Mesenchymal stem cell (in vitro differentiated cells and primary cell): ENCODE measurements at regions not wholly inside any gene's neighbourhood (a gene's known extent, or its start where the extent isn't known, plus 50 kb on each side); places are given as distances from the start of the nearest gene placed in this dataset.

Source experiments
- DNase-seq: peaks from one replicate; pipeline ENCODE4 v3.0.0-alpha.2; 2013
- H2AFZ ChIP-seq: one replicate; pipeline ENCODE4 v1.6.1; 2013; ENCODE audit warnings: low read depth, mild to moderate bottlenecking, control low read depth, inconsistent platforms, low read length, moderate library complexity
- H2AK5ac ChIP-seq: 2 replicates; pipeline ENCODE4 v1.6.1; 2013; ENCODE audit warnings: low read length, moderate library complexity, mild to moderate bottlenecking, inconsistent platforms; ENCODE audit not compliant: severe bottlenecking
- H2BK120ac ChIP-seq: one replicate; pipeline ENCODE4 v1.6.1; 2013; ENCODE audit warnings: low read depth, mild to moderate bottlenecking, inconsistent platforms, low read length, moderate library complexity
- H2BK12ac ChIP-seq, 2 experiments: one replicate each; pipeline ENCODE4 v1.6.1; 2013; ENCODE audit warnings: inconsistent platforms in 2 of 2, low read length in 2 of 2, mild to moderate bottlenecking in 2 of 2, moderate library complexity in 2 of 2, control low read depth in 1 of 2
- H2BK15ac ChIP-seq: one replicate; pipeline ENCODE4 v1.6.1; 2013; ENCODE audit warnings: mild to moderate bottlenecking, low read depth, inconsistent platforms; ENCODE audit not compliant: poor library complexity, severe bottlenecking
- H2BK5ac ChIP-seq: 2 replicates; pipeline ENCODE4 v1.6.1; 2013; ENCODE audit warnings: low read depth, mild to moderate bottlenecking, low read length, control low read depth, inconsistent platforms; ENCODE audit not compliant: poor library complexity, severe bottlenecking
- H3K14ac ChIP-seq, 2 experiments: one replicate each; pipeline ENCODE4 v1.6.1; 2013; ENCODE audit warnings: inconsistent platforms in 2 of 2, low read length in 2 of 2, control low read depth in 1 of 2, mild to moderate bottlenecking in 1 of 2, moderate library complexity in 1 of 2
- H3K18ac ChIP-seq, 2 experiments: one replicate each; pipeline ENCODE4 v1.6.1; 2013; ENCODE audit warnings: inconsistent platforms in 2 of 2, low read length in 2 of 2, control low read depth in 1 of 2, low read depth in 1 of 2, mild to moderate bottlenecking in 1 of 2
- H3K23ac ChIP-seq, 2 experiments: one replicate each; pipeline ENCODE4 v1.6.1; 2013; ENCODE audit warnings: inconsistent platforms in 2 of 2, low read length in 2 of 2, mild to moderate bottlenecking in 2 of 2, moderate library complexity in 2 of 2, control low read depth in 1 of 2
- H3K27ac ChIP-seq: 2 replicates; pipeline ENCODE4 v1.5.1; 2013; ENCODE audit warnings: mild to moderate bottlenecking, moderate library complexity, low read length, control low read depth, inconsistent platforms; ENCODE audit not compliant: poor library complexity, severe bottlenecking
- H3K27me3 ChIP-seq, 2 experiments: 2 replicates each; pipeline versions ENCODE4 v1.6.1 to v1.7.0; 2013; ENCODE audit warnings: low read length in 2 of 2, mild to moderate bottlenecking in 2 of 2, moderate library complexity in 2 of 2, control low read depth in 1 of 2, inconsistent platforms in 1 of 2; ENCODE audit not compliant: control insufficient read depth in 1 of 2, insufficient read depth in 1 of 2
- H3K36me3 ChIP-seq, 2 experiments: 2 replicates each; pipeline versions ENCODE4 v1.6.1 to v1.7.0; 2013; ENCODE audit warnings: low read length in 2 of 2, control low read depth in 1 of 2, inconsistent platforms in 1 of 2, low read depth in 1 of 2, mild to moderate bottlenecking in 1 of 2; ENCODE audit not compliant: insufficient read depth in 2 of 2, control insufficient read depth in 1 of 2
- H3K4ac ChIP-seq, 2 experiments: one replicate each; pipeline ENCODE4 v1.6.1; 2013; ENCODE audit warnings: inconsistent platforms in 2 of 2, low read length in 2 of 2, mild to moderate bottlenecking in 2 of 2, moderate library complexity in 2 of 2, control low read depth in 1 of 2, low read depth in 1 of 2
- H3K4me1 ChIP-seq: 2 replicates; pipeline ENCODE4 v1.6.1; 2013; ENCODE audit warnings: low read depth, low read length, control low read depth; ENCODE audit not compliant: control insufficient read depth, insufficient read depth
- H3K4me2 ChIP-seq: 2 replicates; pipeline ENCODE4 v1.6.1; 2013; ENCODE audit warnings: low read length, mild to moderate bottlenecking, inconsistent platforms; ENCODE audit not compliant: poor library complexity, severe bottlenecking
- H3K4me3 ChIP-seq, 2 experiments: 2 replicates each; pipeline versions ENCODE4 v1.5.1 to v1.7.0; 2013; ENCODE audit warnings: low read length in 2 of 2, mild to moderate bottlenecking in 2 of 2, control low read depth in 1 of 2, low read depth in 1 of 2; ENCODE audit not compliant: insufficient read depth in 1 of 2
- H3K79me1 ChIP-seq: replicated peaks from 2 replicates; pipeline ENCODE4 v1.6.1; 2013; ENCODE audit warnings: mild to moderate bottlenecking, control low read depth, low read length, inconsistent platforms; ENCODE audit not compliant: poor library complexity, severe bottlenecking
- H3K9ac ChIP-seq: 2 replicates; pipeline ENCODE4 v1.7.0; 2013; ENCODE audit warnings: mild to moderate bottlenecking, low read length, moderate library complexity
- H3K9me3 ChIP-seq: 2 replicates; pipeline ENCODE4 v1.7.0; 2013; ENCODE audit warnings: mild to moderate bottlenecking, low read length; ENCODE audit not compliant: control insufficient read depth
- H4K8ac ChIP-seq: one replicate; pipeline ENCODE4 v1.6.1; 2013; ENCODE audit warnings: inconsistent platforms, mild to moderate bottlenecking, low read length, moderate library complexity
- H4K91ac ChIP-seq: one replicate; pipeline ENCODE4 v1.6.1; 2013; ENCODE audit warnings: mild to moderate bottlenecking, low read length, inconsistent platforms
- WGBS: methylation state at CpG from one replicate; pipeline ENCODE4 v1.1.7; 2013; ENCODE audit warnings: mixed read lengths; 5-methylcytosine and 5-hydroxymethylcytosine counted together

DNA sequence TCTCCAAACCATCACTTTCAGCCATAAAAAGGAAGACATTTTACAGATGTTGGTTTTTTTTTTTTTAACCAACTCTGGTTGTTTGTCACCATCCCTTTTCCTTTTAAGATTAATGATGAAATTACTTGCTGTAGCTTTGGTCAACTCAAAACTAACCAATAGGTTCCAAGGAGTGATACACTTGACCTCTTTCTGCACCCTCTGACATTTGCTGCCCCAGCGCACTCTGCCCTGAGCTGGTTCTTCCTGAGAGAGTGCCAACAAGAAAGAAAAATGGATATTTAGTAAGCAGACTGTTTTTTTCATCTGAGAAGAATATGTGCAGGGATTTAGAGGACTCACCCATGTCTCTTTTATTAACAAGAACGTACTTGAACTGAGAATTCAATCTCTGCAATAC, 520.0 kb downstream of the TXNL1 start:
- no peak overlapping the region for H2BK12ac ChIP-seq
- 83% methylated on average over 1 of the region's 2 CpGs for WGBS
- no peak overlapping the region for H4K8ac ChIP-seq
- no peaks in the 10 kb centered on the region for H3K27me3 ChIP-seq
- H4K91ac ChIP-seq, result no peak overlapping the region
- H3K4me1 ChIP-seq, result no peaks in the 10 kb centered on the region
- H3K18ac ChIP-seq, result no peak overlapping the region
- no peak overlapping the region for H3K27ac ChIP-seq
- H2BK5ac ChIP-seq, result no peak overlapping the region
- no peaks in the 10 kb centered on the region for H3K79me1 ChIP-seq
- H3K9me3 ChIP-seq, result no peaks in the 10 kb centered on the region
- no peaks in the 10 kb centered on the region for H3K36me3 ChIP-seq
- no peak overlapping the region for H3K9ac ChIP-seq
- H2AFZ ChIP-seq, result no peak overlapping the region
- H3K14ac ChIP-seq, result no peak overlapping the region
- no peak overlapping the region for H3K4ac ChIP-seq
- no peak overlapping the region for H3K4me2 ChIP-seq
- no peak for DNase-seq
- H2BK120ac ChIP-seq, result no peak overlapping the region
- H3K4me3 ChIP-seq, result no peak overlapping the region
- no peak overlapping the region for H2BK15ac ChIP-seq
- H2AK5ac ChIP-seq, result no peak overlapping the region
- no peak overlapping the region for H3K23ac ChIP-seq

- WGBS, result 83% methylated on average over 5 of the region's 6 CpGs
- Histone ChIP-seq H2AFZ (no peak overlapping the region), H2AK5ac (no peak overlapping the region)
Observed at GRCh38 chr18:56115071-56116015, 523.0 kb downstream of the TXNL1 start.

DNA sequence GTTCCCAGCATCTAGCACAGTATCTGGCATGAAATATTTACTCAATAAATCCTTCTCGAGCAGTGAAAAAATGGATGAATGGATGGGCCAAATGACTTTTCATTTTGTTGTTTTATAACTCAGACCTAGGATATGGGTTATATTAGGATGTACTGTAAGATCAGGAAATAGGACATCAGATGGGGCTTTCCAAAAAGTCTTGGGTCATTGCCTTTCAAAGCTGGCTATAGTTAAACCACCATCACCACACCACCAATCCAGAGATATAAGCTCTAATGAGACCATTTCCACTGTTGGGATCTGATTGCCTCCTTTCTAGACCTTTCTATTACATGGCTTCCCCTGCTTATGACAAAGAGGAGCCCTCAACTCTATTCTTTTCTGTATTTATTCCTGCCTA, 525.0 kb upstream of the TCF4 start:
- H3K9ac ChIP-seq, result no peak overlapping the region
- no peak overlapping the region for H3K23ac ChIP-seq
- no peaks in the 10 kb centered on the region for H3K27me3 ChIP-seq
- H3K27ac ChIP-seq, result no peak overlapping the region
- H3K79me1 ChIP-seq, result no peaks in the 10 kb centered on the region
- DNase-seq, result no peak
- no peaks in the 10 kb centered on the region for H3K36me3 ChIP-seq
- H2BK5ac ChIP-seq, result no peak overlapping the region
- no peak overlapping the region for H3K14ac ChIP-seq
- no peaks in the 10 kb centered on the region for H3K4me1 ChIP-seq
- H2BK15ac ChIP-seq, result no peak overlapping the region
- H3K9me3 ChIP-seq, result no peaks in the 10 kb centered on the region
- no peak overlapping the region for H3K18ac ChIP-seq
- H2AK5ac ChIP-seq, result no peak overlapping the region
- no peak overlapping the region for H4K8ac ChIP-seq
- no peak overlapping the region for H3K4me2 ChIP-seq
- no peak overlapping the region for H2BK120ac ChIP-seq
- no peak overlapping the region for H2AFZ ChIP-seq
- no CpG with 5 or more reads among the region's 1 CpG for WGBS
- no peak overlapping the region for H2BK12ac ChIP-seq
- H4K91ac ChIP-seq, result no peak overlapping the region
- no peak overlapping the region for H3K4me3 ChIP-seq
- H3K4ac ChIP-seq, result no peak overlapping the region

More at GRCh38 chr18:56115071-56116015, 523.0 kb downstream of the TXNL1 start:
- Histone ChIP-seq H4K91ac (no peak overlapping the region), H2BK120ac (no peak overlapping the region), H2BK5ac (no peak overlapping the region), H3K36me3 (no peaks in the 10 kb centered on the region), H3K4ac (no peak overlapping the region), H4K8ac (no peak overlapping the region), H3K18ac (no peak overlapping the region), H3K79me1 (no peaks in the 10 kb centered on the region), H3K9me3 (no peaks in the 10 kb centered on the region), H3K27ac (no peak overlapping the region), H2BK15ac (no peak overlapping the region), H3K14ac (no peak overlapping the region), H2BK12ac (no peak overlapping the region), H3K23ac (no peak overlapping the region), H3K27me3 (no peaks in the 10 kb centered on the region), H3K4me1 (no peaks in the 10 kb centered on the region), H3K4me2 (no peak overlapping the region), H3K9ac (no peak overlapping the region), H3K4me3 (no peak overlapping the region)
- no peak for DNase-seq

DNA sequence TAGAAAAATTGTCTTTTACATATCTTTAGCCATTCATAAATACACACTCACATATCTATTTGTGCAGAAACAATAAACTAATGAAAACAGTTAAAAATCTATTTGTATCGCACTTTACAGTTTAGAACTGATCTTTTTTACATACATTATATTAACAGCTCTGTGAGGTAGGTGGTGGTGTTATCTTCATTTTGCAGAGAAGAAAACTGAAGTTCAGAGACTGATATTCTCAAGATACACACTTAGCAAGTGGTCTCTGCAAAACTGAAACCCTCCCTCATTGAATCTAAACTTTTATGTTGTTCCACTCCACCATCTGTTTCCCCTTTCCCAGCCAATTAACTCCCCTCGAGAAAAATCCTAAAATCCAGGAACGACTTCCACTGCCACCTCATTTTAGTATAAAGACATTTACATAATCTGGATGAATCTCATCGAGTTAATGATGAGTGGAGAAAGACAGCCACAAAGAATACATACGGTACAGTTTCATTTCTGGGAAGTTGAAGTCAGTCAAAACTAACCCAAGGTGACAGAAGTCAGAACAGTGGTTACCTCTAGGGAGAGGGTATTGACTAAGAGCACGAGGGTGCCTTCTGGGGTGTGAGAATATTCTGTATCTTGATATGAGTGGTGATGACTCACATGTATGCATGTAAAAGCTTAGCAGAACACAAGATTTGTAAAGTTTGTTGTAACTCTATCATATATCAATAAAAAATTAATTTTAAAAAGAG, 524.2 kb upstream of the TCF4 start:
- Histone ChIP-seq H4K8ac (no peak overlapping the region), H3K27ac (no peak overlapping the region), H3K18ac (no peak overlapping the region), H3K9me3 (no peaks in the 10 kb centered on the region), H3K23ac (no peak overlapping the region), H3K4ac (no peak overlapping the region), H3K27me3 (no peaks in the 10 kb centered on the region), H2BK5ac (no peak overlapping the region), H3K4me1 (no peaks in the 10 kb centered on the region), H2AK5ac (no peak overlapping the region), H2BK12ac (no peak overlapping the region), H2AFZ (no peak overlapping the region), H4K91ac (no peak overlapping the region), H2BK15ac (no peak overlapping the region), H3K79me1 (no peaks in the 10 kb centered on the region), H3K4me3 (no peak overlapping the region), H3K36me3 (no peaks in the 10 kb centered on the region), H2BK120ac (no peak overlapping the region), H3K4me2 (no peak overlapping the region), H3K9ac (no peak overlapping the region), H3K14ac (no peak overlapping the region)
- no peak for DNase-seq
- WGBS, result 95% methylated on average over 3 of the region's 6 CpGs
